Erythroblast (primary cell): ENCODE measurements at regions not wholly inside any gene's neighbourhood (a gene's known extent, or its start where the extent isn't known, plus 50 kb on each side); places are given as distances from the start of the nearest gene placed in this dataset.
"Not testable (repeated sequence)": the region's sequence is repeated elsewhere in the genome, so short reads cannot be mapped to it uniquely, and the experiment has no call there.

ENCODE experiments used
- GATA1 ChIP-seq: IDR thresholded peaks from 2 replicates; pipeline ENCODE4 v1.6.1; 2011; ENCODE audit warnings: low read depth, mild to moderate bottlenecking, control low read depth, low read length, moderate library complexity
- POLR2A ChIP-seq: IDR thresholded peaks from 2 replicates; pipeline ENCODE4 v1.6.1; 2011; ENCODE audit warnings: mild to moderate bottlenecking, low read length

GRCh38 chr4:104930745-104931736 lies 215.6 kb upstream of the TET2 start:
- TF ChIP-seq POLR2A, GATA1: not testable (repeated sequence)
